GM21717 (cell line): ENCODE measurements at regions not wholly inside any gene's neighbourhood (a gene's known extent, or its start where the extent isn't known, plus 50 kb on each side); places are given as distances from the start of the nearest gene placed in this dataset.

Experiments
- ATAC-seq: cut with Tn5 transposase; IDR thresholded peaks from one replicate; pipeline ENCODE4 v1.9.1; 2021; ENCODE audit warnings: mild to moderate bottlenecking, moderate library complexity; ENCODE audit not compliant: unreplicated experiment

DNA sequence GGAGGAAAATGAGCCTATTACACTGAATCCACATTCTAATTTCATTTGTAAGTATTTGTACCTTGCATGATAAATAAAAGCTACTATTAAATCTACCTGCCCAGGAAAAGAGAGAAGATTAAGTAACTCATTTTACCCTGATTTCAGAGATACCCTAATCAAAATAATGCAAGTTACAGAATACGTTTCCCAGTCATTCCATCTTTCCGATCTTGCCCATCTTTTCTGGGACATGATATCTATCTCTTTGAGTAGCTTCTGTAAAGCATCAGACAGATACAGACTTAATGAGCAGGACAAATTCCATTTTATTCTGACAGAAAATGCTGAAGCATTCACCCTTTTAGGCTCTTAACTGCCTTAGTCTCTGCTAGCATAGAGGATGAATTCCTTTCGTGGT is 56.6 kb downstream of the SPRY2 start:
- ATAC-seq: no peak

- no peak for ATAC-seq
Observed at GRCh38 chr13:80278706-80279105, 62.2 kb downstream of the SPRY2 start.

DNA sequence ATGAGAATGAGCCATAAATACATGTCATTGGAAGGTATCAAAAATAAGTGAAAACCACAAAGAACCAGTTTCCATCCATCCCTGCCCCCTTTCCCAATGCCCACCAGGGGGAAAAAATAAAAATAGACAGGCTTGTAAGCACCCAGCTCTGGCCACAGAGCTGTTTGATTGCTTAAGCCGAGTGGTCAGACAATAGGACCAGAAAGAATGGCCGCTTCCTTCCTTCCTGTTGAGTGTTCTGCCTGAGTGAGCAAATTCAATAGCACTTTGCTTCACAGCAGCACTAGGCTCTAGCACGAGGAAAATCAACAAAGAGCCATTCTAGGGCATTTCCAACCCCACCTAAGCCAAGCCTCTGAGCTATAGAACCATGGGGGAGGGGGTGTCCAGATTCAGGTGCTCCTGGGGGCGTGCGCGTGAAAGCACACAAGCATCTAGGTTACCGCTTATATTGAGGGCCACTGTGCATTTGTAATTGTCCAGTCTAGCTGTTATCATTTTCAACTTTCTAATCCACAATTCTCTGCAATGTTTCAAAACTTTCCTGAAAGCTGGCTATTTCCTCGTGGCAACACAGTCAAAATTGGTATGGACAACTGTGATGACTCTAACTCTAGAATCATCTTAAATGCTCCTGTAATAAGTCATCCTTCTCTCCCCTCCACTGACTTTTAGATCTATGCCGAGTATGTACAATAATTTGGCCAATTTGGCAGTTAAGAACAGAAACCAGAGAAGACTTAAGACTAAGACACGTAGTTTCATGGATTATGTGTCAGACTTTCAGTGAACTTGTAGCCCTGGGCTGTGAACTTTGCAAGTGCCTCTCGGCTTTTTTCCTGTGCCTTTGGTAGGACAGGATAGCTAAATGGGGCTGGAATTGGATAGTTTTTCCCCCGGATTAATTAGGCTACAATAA is 64.3 kb downstream of the SPRY2 start:
- ATAC-seq: no peak

DNA sequence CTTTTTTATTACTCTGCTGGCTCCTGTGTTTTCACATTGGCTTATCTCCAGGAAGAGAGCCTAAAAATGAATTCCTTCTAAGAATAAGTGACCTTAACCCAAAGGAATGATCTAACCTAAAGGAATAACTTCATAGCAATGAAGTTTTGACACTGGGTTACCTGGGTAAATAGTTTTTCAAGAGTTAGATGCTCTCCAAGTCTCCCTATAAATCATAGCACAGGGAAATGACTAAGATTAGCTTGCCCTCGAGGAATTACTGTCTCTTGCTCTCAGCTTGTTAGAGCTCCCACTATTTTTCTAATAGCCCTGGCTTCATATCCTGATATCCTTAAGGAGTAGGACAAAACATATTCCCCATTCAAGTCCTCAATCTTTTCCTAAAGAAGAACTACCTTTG is 66.3 kb downstream of the SPRY2 start:
- no peak for ATAC-seq

GRCh38 chr13:80273718-80274117 is 67.2 kb downstream of the SPRY2 start:
- no peak for ATAC-seq

DNA sequence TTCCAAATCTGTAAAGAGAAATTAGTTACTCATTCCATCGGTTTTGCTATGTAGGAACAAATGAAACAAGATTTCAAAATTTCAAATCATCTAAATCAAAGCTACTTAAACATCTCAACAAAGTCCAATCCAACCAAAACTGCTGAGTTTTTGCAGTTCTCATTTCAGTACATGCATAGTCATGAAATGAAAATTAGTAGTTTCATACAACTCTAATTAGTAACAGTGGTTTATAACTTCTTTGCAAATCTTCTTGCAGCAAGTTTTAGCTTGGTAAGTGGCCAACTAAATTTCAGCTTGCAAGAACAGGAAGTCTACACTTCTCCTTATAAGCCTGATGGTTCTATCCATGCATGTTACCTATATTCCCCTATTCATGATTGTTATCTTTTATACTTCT is 75.6 kb downstream of the SPRY2 start:
- ATAC-seq: peak; percentile 68

GRCh38 chr13:80263745-80264513 is 77.0 kb downstream of the SPRY2 start:
- ATAC-seq: no peak

DNA sequence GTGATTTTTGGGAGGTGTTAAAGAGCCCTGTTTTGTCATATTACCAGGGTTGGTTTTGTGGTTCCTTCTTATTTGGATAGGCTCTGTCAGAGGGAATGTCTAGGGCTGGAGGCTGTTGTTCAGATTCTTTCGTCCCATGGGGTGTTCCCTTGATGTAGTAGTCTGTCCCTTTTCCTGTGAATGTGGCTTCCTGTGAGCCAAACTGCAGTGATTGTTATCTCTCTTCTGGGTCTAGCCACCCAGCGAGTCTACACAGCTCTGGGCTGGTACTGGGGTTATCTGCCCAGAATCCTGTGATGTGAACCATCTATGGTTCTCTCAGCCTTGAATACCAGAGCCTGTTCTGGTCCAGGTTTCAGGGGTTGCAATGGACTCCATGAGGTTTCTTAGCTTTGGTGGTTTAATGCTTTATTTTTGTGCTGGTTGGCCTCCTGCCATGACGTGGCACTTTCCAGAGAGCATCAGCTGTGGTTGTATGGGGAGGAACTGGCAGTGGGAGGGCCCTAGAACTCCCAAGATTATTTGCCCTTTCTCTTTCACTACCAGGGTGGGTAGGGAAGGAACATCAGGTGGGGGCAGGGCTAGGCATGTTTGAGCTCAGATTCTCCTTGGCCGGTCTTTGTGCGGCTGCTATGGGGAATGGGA is 78.8 kb downstream of the SPRY2 start:
- no peak for ATAC-seq

DNA sequence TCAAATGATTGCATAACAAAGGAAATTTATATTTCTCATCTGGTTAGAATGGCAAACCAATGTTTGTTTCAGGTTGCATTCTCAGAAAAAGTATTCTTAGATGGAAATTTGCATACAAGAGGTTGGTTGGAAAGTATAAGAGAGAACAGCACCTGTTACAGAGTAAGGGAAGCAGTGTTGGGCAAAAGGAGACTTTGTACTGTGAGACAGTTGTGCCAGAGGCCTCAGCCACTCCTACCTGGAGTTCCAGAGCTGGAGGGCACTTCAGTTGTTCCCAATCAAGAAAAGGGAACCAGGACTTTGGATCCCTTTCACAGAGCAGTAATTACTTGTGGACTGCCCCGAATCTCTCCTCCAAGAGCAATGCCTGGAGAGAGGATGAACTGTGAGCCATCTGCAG is 81.8 kb downstream of the SPRY2 start:
- peak; percentile 63 for ATAC-seq

DNA sequence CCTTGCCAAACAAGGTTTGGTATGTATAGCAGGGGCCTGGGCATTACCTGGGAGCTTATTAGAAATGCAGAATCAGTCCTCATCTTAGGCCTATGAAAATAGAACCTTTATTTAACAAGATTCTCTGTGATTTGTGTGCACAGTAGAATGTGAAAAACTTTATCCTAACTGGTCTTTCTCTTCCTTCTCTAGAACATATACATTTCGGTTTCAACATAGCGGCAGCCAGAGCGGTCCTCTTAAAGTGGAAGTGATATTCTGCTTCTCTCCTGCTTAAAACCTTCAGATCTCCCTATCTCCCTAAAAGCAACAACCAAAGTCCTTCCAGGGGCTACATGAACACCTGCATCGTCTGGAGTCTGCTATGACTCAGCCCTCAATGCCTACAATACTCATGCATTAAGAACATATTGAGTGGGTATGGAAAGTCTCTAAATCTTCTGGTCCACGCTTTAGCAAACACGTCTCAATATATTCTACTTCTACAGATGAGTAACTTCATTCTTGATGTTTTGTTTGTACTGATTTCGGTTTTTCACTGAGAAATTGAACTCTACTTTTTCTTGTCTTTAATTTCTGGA is 84.5 kb downstream of the SPRY2 start:
- peak; percentile 87 for ATAC-seq

- ATAC-seq: no peak
Observed at GRCh38 chr13:80255946-80256345, 85.0 kb downstream of the SPRY2 start.

- ATAC-seq: no peak
Observed at GRCh38 chr13:80251403-80251802, 89.5 kb downstream of the SPRY2 start.

DNA sequence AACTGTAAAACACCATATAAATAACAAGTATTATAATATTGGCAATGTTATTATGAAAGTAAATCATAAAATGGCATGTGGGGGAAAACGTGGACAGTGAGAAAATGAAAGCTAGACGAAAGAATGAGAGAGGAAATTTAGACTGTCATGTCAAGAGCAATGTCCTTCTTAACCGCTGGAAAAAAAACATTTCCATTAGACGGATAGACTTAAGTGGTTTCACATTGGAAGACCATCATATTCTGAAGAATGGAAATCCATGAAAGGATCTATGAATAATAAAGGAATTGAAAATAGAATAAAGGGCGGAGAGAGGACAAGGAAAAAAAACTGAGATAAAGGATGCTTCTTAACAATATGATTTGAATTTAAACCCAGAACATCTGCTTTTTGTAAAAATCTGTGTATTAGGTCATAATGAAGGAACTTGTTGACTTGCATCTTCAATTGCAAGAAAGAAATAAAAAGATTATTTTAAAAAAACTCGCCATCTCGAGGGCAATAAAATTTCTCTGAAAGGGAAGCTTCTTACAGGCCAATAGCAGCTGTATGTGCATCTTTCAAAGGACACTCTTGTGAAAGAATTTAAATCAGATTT is 90.6 kb downstream of the SPRY2 start:
- no peak for ATAC-seq

- ATAC-seq: no peak
Observed at GRCh38 chr13:80249516-80250212, 91.3 kb downstream of the SPRY2 start.

DNA sequence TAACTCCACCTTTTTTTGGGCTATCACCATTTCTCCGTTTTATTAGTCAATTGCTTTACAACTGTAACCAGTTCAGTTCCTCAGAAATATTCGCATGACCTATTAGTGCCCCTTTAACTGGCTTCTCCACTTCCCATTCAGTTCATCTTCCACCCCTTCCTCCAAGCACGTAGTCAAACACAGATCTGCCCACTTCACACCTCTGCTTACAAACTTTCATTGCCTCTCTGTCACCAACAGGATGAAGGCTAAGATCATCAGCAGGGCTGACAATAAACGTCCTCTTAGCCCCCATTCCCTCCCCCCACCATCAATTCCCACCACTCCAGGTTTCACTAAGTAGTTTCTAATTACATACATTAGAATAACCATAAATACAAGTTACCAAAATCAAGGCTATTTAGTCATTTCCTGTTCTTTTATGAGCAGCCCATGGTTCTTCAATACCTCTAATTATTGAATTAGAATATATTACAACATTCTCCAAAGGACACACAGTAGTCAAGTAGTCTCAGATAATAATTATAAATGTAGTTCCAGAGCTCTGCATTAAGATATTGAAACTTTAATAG is 95.7 kb downstream of the SPRY2 start:
- no peak for ATAC-seq

GRCh38 chr13:80244574-80244973 is 96.4 kb downstream of the SPRY2 start:
- ATAC-seq: no peak

DNA sequence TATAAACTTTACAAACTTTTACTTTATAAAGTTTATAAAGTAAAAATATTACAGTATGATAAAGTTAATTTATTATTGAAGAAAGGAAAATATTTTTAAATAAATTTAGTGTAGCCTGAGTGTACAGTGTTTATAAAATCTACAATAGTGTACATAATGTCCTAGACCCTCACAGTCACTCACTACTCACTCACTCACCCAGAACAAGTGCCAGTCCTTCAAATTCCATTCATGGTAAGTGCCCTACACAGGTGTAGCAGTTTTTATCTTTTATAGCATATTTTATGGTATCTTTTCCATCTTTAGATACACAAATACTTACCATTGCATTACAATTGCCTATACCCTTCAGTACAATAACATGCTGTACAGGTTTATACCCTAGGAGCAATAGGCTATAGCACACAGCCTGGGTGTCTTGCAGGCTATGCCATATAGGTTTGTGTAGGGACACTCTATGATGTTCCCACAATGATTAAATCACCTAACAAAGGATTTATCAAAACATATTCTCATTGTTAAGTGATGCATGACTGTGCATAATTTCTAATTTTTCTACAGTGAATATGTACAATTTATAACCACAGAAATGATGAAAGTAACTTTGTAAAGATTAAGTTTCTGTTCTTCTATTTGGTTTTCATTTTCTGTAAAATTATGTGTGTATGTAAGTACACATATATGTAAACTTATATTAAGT is 98.0 kb downstream of the SPRY2 start:
- ATAC-seq: no peak

DNA sequence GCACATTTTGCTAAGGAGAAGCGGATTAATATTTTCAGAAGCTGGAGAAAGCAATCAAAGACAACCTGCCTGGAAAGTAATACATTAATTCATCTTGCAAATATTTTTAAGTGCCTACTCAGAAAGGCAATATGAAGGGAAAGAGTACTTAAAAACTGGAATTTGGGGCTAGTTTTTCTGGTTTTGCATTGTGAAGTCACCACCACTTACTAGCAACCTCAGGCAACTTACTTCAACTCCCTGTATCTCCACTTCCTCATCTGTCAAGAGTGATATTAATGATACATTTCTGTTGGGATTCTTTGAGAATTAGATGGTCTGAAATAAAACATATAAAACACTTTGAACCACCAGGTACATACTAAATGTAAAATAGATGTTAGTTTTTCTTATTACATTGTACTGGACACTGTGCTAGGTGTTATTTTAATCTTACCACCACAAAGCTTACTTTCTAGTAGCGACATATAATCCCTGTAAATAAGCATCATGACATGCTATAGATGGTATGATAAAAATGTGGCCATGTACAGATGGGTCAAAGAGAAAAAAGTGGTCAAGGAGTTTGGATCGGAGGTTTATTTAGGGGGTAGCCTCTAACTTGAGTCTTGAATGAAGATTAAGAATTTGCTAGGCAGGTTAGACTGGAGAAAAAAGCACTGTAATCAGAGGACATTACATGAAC is 101.2 kb downstream of the SPRY2 start:
- no peak for ATAC-seq

DNA sequence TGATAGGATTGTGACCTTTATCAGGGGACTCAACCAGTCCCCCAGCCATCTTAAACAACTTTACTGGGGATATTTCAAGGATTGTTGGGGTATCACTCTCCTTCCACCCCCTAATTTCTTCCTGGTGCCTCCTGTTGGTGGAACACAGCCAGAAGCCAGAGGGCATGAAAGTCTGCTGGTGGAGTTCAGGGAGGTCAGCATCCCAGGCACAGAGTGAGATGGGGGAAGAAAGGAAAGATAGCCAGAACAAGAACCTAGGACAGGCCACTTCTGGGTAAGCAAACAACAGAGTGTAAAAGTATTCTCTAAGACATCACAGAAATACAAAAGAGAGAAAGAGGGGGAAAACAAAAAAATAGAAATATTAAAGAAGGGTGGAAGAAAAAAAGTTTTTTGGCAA is 101.8 kb downstream of the SPRY2 start:
- no peak for ATAC-seq
